AG09319 (cell line): ENCODE measurements at regions not wholly inside any gene's neighbourhood (a gene's known extent, or its start where the extent isn't known, plus 50 kb on each side); places are given as distances from the start of the nearest gene placed in this dataset.

ENCODE experiments used
- DNase-seq: peaks from one replicate; pipeline ENCODE4 v3.0.0-alpha.2; 2010; ENCODE audit warnings: low read depth; ENCODE audit errors: extremely low read depth
- TF ChIP-seq, protein P1 (sequence below): IDR thresholded peaks from 2 replicates; pipeline ENCODE4 v1.5.1; 2011; ENCODE audit warnings: low read depth, mild to moderate bottlenecking, inconsistent platforms, low read length, moderate library complexity

DNA sequence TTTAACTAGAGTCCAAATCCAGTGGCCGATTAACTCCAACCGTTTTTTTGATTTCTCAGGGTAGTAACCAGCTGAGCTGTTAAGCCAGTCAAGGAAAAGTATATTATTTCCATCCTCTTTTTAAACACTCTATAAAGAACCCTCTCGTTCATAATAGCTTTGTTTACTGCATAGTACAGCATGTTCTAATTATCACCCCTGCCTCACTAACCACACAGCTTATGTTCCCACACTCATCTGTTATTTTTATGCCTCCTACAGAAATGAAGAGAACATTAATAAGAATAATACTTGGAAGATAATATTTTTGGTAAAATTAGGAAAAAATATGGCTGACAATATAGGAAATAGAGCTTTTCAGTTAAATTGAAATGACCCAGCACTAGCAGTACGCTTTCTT, 2132.8 kb upstream of the CELF4 start:
- TF ChIP-seq, protein P1, sequence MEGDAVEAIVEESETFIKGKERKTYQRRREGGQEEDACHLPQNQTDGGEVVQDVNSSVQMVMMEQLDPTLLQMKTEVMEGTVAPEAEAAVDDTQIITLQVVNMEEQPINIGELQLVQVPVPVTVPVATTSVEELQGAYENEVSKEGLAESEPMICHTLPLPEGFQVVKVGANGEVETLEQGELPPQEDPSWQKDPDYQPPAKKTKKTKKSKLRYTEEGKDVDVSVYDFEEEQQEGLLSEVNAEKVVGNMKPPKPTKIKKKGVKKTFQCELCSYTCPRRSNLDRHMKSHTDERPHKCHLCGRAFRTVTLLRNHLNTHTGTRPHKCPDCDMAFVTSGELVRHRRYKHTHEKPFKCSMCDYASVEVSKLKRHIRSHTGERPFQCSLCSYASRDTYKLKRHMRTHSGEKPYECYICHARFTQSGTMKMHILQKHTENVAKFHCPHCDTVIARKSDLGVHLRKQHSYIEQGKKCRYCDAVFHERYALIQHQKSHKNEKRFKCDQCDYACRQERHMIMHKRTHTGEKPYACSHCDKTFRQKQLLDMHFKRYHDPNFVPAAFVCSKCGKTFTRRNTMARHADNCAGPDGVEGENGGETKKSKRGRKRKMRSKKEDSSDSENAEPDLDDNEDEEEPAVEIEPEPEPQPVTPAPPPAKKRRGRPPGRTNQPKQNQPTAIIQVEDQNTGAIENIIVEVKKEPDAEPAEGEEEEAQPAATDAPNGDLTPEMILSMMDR: no peak
- no peak for DNase-seq

- DNase-seq: no peak
- TF ChIP-seq, protein P1: no peak
Measured at GRCh38 chr18:39693359-39693758, 2127.8 kb upstream of the CELF4 start.

DNA sequence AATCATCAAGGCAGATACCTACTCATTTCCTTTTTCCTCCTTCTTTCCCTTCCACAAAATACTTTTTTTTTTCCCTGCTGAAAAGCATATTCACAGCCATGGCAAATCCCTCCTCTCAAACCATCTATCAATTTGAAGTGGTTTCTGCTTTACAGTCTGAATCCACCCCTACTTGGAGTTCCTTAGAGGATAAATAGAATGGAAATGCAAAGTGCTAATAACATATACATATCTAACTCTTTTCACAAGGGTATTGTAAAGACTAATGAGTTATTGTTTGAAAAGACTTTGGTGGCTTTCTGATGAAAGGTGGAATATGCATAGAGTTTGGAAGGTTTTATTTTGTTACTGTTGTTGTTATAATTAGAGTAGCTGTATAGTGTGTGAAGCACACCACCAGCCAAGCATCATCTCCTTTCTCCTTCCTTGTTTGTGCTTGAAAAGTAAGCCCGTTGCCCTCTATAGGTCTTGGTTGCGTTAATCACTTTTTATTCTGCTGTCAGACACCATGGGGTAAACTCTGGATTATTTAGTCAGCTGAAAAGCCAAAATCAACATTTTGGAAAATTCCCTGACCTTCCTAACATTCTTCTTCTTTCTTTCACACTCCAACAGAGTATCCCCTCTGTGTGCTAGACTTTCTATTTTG, 2126.9 kb upstream of the CELF4 start:
- TF ChIP-seq, protein P1: no peak
- DNase-seq: no peak

- TF ChIP-seq, protein P1: no peak
- no peak for DNase-seq
Measured at GRCh38 chr18:39685303-39685902, 2119.8 kb upstream of the CELF4 start.

- TF ChIP-seq, protein P1: no peak
- no peak for DNase-seq
Measured at GRCh38 chr18:39681061-39681460, 2115.5 kb upstream of the CELF4 start.

GRCh38 chr18:39675906-39676305, 2110.3 kb upstream of the CELF4 start:
- DNase-seq: no peak
- TF ChIP-seq, protein P1: no peak

DNA sequence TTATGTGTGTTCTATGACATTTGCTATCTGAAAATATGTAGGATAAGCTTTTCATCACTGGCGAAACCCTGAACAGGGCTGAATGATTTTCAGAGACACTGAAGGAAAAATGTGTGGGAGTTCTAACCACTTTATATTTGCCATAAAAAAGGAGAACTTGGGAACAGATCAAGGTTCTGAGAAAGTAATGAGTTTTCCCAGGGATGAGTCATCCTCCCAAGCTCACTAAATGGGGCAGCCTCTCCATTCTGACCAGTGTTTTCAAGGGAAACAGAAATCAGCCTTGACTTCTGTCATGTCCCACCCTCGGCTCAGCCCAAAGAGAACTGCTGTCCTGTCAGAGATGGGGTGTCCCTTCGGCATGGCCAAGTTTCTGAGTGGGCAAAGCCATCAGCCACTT, 2109.8 kb upstream of the CELF4 start:
- TF ChIP-seq, protein P1: no peak
- no peak for DNase-seq
